IPS DF 6.9 (cell line): ENCODE measurements at regions not wholly inside any gene's neighbourhood (a gene's known extent, or its start where the extent isn't known, plus 50 kb on each side); places are given as distances from the start of the nearest gene placed in this dataset.
"Not testable (repeated sequence)": the region's sequence is repeated elsewhere in the genome, so short reads cannot be mapped to it uniquely, and the experiment has no call there.

ENCODE experiments used
- DNase-seq: peaks from one replicate; pipeline ENCODE4 v3.0.0-alpha.2; 2013; ENCODE audit warnings: low read depth, low spot score
- H3K27ac ChIP-seq: one replicate; pipeline ENCODE4 v1.5.1; 2013; ENCODE audit warnings: low read length, control low read depth
- H3K27me3 ChIP-seq: 2 replicates; pipeline ENCODE4 v1.6.1; 2013; ENCODE audit warnings: mild to moderate bottlenecking, low read length; ENCODE audit not compliant: control insufficient read depth, insufficient read depth
- H3K36me3 ChIP-seq: 2 replicates; pipeline ENCODE4 v1.6.1; 2013; ENCODE audit warnings: low read length; ENCODE audit not compliant: control insufficient read depth, insufficient read depth
- H3K4me1 ChIP-seq: 2 replicates; pipeline ENCODE4 v1.6.1; 2013; ENCODE audit warnings: low read length; ENCODE audit not compliant: control insufficient read depth, insufficient read depth
- H3K4me3 ChIP-seq: 2 replicates; pipeline ENCODE4 v1.5.1; 2013; ENCODE audit warnings: mild to moderate bottlenecking, low read length
- H3K9me3 ChIP-seq: 2 replicates; pipeline ENCODE4 v1.6.1; 2013; ENCODE audit warnings: low read length, inconsistent platforms; ENCODE audit not compliant: control insufficient read depth, insufficient read depth
- WGBS: extraction: QIAGEN DNeasy Blood & Tissue Kit; methylation state at CpG from one replicate; pipeline ENCODE4 v1.1.7; 2013; ENCODE audit warnings: mixed read lengths, missing lambda C conversion rate; ENCODE audit not compliant: insufficient read length, insufficient coverage; 5-methylcytosine and 5-hydroxymethylcytosine counted together

DNA sequence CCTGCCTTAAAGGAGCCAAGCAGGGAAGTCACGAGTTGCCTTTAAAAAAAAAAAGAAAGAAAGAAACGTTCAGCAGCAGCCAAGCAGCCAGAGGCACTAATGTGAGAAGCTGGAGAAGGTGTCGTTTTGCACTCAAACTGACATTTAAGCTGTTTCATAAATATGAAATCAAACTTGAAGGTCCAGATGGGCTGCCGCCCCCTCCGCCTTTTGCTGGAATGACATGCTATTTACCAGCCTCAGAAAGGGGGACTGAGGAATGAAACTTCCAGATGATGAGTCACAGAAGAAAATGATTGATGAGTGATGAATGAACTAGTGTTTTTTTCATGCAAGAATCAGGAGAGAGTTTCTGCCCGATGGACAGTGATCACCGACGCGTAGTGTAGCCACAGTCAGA is 396.8 kb downstream of the IGSF11 start:
- Histone ChIP-seq H3K9me3 (no peaks in the 10 kb centered on the region), H3K36me3 (no peaks in the 10 kb centered on the region; the same call in 1 of the 2 replicates), H3K27me3 (no peaks in the 10 kb centered on the region), H3K4me3 (no peak overlapping the region), H3K27ac (no peak overlapping the region), H3K4me1 (no peaks in the 10 kb centered on the region)
- DNase-seq = no peak
- WGBS = no CpG with 5 or more reads among the region's 9 CpGs

DNA sequence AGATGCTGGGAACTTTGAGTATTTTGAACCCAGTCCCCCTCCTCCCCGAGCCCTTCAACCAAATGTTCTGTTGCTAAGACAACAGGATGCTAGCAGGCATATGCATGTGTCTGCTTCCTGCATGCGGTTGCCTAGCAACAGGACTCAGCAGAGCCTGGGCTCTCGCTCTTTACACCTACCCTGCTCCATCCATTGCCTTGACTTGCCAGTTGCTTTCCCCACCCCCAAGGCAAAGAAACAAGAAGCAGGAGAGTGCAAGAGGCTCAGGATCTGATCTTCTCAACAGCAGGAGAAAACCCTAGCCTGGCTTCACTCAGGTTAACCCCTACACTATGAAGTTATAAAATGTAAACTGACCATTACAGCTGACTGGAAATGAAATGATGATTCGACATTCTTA is 393.0 kb downstream of the IGSF11 start:
- peak; percentile 52 for DNase-seq
- no CpG with 5 or more reads among the region's 4 CpGs for WGBS
- H3K9me3 ChIP-seq = no peaks in the 10 kb centered on the region
- H3K36me3 ChIP-seq = no peaks in the 10 kb centered on the region; the same call in 1 of the 2 replicates
- H3K4me1 ChIP-seq = no peaks in the 10 kb centered on the region
- no peaks in the 10 kb centered on the region for H3K27me3 ChIP-seq
- no peak overlapping the region for H3K4me3 ChIP-seq
- no peak overlapping the region for H3K27ac ChIP-seq

DNA sequence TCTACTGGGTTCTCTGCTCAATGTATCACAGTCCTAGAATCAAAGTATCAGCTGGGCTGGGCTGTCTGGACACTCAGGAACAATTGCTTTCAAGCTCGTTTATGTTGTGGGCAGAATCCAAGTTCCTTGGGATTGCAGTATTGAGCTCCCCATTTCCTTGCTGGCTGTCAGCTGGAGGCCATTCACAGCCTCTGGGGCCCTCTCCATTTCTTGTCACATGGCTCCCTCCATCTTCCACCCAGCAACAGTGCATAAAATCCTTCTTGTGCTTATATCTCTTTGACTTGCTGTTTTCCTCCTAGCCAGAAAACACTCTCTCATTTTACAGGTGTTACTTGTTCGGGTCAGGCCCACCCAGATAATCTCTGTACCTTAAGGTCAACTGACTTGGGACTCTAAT is 363.5 kb downstream of the IGSF11 start:
- Histone ChIP-seq H3K9me3 (no peaks in the 10 kb centered on the region), H3K27ac (no peak overlapping the region), H3K27me3 (no peaks in the 10 kb centered on the region), H3K36me3 (no peaks in the 10 kb centered on the region), H3K4me3 (no peak overlapping the region), H3K4me1 (no peaks in the 10 kb centered on the region)
- no CpG with 5 or more reads among the region's 2 CpGs for WGBS
- no peak for DNase-seq

DNA sequence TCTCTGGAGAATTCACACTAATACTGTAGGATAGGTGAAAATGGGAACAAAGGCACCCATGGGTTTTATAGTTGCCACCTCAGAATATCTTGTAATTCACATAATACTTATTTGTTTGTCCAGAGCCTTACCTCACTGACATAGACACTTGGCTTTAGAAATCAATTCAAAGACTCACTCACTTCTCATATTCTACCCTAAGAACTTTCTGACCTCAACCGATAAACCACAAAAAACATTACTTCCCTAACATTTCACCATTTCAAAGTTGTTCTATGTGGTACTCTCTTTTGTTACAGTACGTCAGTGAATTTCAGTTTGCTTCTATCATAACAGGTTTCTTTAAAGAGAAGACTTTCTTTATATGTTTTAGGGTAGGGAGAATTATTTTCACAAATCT is 359.3 kb downstream of the IGSF11 start:
- H3K27ac ChIP-seq = no peak overlapping the region
- no peaks in the 10 kb centered on the region for H3K4me1 ChIP-seq
- H3K4me3 ChIP-seq = no peak overlapping the region
- no peak for DNase-seq
- no peaks in the 10 kb centered on the region for H3K36me3 ChIP-seq
- H3K27me3 ChIP-seq = no peaks in the 10 kb centered on the region
- WGBS = 100% methylated on average over 1 of the region's 2 CpGs
- no peaks in the 10 kb centered on the region for H3K9me3 ChIP-seq

DNA sequence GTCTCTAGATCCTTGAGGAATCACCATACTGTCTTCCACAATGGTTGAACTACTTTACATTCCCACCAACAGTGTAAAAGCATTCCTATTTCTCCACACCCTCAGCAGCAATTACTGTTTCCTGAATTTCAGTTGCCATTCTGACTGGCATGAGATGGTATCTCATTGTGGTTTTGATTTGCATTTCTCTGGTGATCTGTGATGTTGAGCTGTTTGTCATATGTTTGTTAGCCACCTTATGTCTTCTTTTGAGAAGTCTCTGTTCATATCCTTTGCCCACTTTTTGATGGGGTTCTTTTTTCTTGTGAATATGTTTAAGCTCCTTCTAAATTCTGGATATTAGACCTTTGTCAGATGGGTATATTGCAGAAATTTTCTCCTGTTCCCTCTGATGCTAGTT is 356.0 kb downstream of the IGSF11 start:
- H3K4me1 ChIP-seq, H3K9me3 ChIP-seq, H3K4me3 ChIP-seq, DNase-seq, H3K27me3 ChIP-seq, H3K27ac ChIP-seq, H3K36me3 ChIP-seq: not testable (repeated sequence)

DNA sequence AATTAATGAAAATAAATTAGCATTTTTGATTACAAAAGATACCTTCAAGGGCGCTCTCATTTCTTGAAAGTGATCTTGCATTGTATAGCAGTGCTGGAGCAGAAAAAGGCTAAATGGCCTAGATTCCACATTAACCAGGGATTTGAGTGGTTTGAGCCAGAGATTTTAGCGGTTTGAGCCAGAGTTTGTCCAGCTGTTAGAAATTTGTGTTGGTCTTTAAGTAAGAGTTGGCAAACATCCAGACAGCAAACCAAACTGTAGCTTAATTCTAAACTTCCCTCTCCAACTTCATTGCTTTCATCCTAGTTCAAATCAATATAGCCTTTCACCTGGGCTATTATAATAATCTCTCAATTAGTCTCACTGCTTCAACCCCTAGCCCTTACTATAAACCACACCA is 351.7 kb downstream of the IGSF11 start:
- Histone ChIP-seq H3K27ac (no peak overlapping the region), H3K36me3 (no peaks in the 10 kb centered on the region), H3K27me3 (no peaks in the 10 kb centered on the region), H3K9me3 (no peaks in the 10 kb centered on the region), H3K4me3 (no peak overlapping the region), H3K4me1 (no peaks in the 10 kb centered on the region)
- WGBS = no CpG with 5 or more reads among the region's 2 CpGs
- DNase-seq = no peak

DNA sequence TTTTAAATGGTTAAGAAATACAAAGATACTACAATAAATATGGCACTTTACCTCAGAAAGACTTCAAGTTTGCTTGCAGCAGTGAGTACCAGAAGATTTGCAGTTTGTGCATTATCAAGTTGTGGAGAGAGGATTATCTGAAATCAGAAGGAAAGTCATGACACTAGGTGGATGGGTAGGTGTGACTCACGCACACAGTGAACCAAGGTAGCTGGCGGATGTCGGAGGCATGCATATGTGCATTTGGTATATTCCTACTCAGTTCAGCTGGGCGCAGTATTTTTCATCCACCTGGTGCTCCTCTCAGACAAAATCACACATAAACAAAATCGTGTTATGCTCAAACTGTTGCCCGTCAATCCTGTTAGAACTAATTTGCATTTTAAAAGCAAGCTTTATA is 351.0 kb downstream of the IGSF11 start:
- H3K4me1 ChIP-seq = no peaks in the 10 kb centered on the region
- no CpG with 5 or more reads among the region's 6 CpGs for WGBS
- H3K9me3 ChIP-seq = no peaks in the 10 kb centered on the region
- H3K4me3 ChIP-seq = no peak overlapping the region
- no peaks in the 10 kb centered on the region for H3K27me3 ChIP-seq
- no peak overlapping the region for H3K27ac ChIP-seq
- no peaks in the 10 kb centered on the region for H3K36me3 ChIP-seq
- no peak for DNase-seq

DNA sequence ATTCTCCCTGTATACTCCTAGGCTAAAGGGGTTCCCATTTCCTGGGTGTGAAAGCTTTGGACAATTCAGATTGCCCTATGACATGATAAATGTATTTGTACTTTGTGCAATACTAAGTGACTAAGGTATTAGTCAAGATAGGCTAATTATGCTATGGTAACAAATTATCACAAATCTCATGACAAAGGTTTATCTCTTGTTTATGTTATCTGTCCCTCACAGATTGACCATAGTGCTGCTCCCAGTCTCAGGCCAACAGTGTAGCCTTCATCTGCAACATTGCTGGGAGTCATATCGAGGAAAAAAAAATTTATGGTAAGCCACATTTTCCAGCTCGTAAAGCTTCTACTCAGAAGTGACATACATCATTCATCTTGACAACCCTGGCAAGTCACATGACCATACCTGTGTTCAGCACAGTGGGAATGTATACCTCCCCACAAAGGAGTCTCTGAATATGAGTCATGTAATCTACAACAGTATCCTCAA is 346.2 kb downstream of the IGSF11 start:
- no peak overlapping the region for H3K27ac ChIP-seq
- no peak overlapping the region for H3K4me3 ChIP-seq
- no CpG with 5 or more reads among the region's 2 CpGs for WGBS
- no peaks in the 10 kb centered on the region for H3K4me1 ChIP-seq
- no peaks in the 10 kb centered on the region for H3K36me3 ChIP-seq
- H3K27me3 ChIP-seq = no peaks in the 10 kb centered on the region
- DNase-seq = no peak
- H3K9me3 ChIP-seq = no peaks in the 10 kb centered on the region

DNA sequence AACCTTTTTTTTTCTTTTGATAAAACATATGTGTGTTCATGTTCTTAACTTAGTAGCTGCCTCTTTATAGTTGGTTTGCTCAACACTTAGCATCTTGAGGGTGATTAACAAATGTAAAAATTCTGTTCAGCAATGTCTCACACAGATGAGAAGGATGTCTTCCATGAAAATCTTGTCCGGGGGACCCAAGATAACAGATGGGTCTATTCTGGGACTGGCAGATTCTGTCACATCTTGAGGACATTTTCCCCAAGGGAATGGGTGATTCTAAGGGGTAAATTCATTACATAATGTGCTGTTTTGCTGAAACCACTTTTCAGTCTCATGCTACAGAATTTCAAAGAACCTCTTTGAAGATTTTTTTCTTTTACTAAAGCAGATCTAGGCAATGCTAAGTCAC is 342.2 kb downstream of the IGSF11 start:
- H3K27ac ChIP-seq = no peak overlapping the region
- H3K36me3 ChIP-seq = no peaks in the 10 kb centered on the region
- DNase-seq = no peak
- H3K27me3 ChIP-seq = no peaks in the 10 kb centered on the region
- no CpG with 5 or more reads among the region's 1 CpG for WGBS
- no peak overlapping the region for H3K4me3 ChIP-seq
- H3K4me1 ChIP-seq = no peaks in the 10 kb centered on the region
- no peaks in the 10 kb centered on the region for H3K9me3 ChIP-seq

DNA sequence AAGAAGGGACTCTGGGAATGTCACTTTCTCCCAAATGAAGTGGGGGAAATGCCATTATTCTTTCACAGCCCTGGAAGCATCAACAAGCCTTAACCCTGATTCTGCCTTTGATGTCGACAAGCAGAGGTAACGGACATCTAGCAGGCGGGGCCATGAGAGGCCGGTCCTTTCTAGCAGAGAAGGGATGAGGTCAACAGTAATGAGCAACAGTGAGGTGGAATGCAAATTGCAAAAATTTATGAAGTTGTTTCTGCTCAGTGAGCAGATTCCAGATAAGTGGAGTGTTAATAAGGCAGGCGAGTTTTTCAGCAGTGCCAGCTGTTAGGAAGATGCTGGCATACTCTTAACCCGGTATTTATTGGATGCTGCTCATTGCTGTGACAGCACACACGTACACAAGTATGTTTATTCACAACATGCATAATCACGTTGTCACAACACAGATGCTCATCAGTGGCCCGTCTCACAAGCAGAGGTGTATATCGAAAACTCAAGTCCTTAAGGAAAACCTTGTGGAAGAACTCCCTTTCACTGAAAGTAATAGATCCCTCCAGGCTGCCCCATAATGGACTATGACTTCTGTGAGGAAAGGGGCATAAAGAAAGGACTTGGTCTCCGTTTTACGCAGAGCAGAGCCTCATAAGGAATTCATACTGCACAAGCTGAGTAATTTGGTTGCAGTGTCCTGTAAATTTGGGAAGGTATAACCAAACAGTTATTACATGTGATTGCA is 329.0 kb downstream of the IGSF11 start:
- Histone ChIP-seq H3K36me3 (no peaks in the 10 kb centered on the region), H3K27me3 (no peaks in the 10 kb centered on the region), H3K27ac (no peak overlapping the region), H3K4me1 (no peaks in the 10 kb centered on the region), H3K4me3 (no peak overlapping the region), H3K9me3 (no peaks in the 10 kb centered on the region)
- WGBS = no CpG with 5 or more reads among the region's 12 CpGs
- no peak for DNase-seq

DNA sequence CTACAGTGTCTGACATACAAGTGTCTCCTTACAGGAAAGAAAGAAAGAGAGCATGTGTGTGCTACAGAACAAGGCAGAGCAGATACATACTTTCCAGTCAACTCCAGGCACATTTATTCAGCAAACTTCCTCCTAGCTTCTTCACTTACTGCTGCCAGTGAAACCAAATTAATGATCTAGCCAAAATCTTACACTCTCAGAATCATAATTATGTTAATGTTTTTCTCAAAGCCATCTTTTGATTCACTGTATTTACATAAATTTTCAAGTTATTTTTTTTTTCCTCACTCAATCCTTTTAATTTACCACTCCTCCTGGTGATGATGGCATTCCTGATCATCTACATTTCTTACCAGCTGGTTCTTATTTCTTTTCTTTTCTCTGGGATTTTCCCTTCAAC is 326.7 kb downstream of the IGSF11 start:
- Histone ChIP-seq H3K4me1 (no peaks in the 10 kb centered on the region), H3K36me3 (no peaks in the 10 kb centered on the region), H3K27me3 (no peaks in the 10 kb centered on the region), H3K4me3 (no peak overlapping the region), H3K27ac (no peak overlapping the region), H3K9me3 (no peaks in the 10 kb centered on the region)
- DNase-seq = no peak
